WI38 (cell line): ENCODE measurements at regions not wholly inside any gene's neighbourhood (a gene's known extent, or its start where the extent isn't known, plus 50 kb on each side); places are given as distances from the start of the nearest gene placed in this dataset.

ENCODE experiments used
- H3K4me3 ChIP-seq: 2 replicates; pipeline ENCODE4 v1.5.1; 2011; ENCODE audit warnings: low read depth, mild to moderate bottlenecking, control low read depth, low read length
- CTCF ChIP-seq: IDR thresholded peaks from 2 replicates; pipeline ENCODE4 v1.5.1; 2012; ENCODE audit warnings: low read depth, mild to moderate bottlenecking, control low read depth, low read length

DNA sequence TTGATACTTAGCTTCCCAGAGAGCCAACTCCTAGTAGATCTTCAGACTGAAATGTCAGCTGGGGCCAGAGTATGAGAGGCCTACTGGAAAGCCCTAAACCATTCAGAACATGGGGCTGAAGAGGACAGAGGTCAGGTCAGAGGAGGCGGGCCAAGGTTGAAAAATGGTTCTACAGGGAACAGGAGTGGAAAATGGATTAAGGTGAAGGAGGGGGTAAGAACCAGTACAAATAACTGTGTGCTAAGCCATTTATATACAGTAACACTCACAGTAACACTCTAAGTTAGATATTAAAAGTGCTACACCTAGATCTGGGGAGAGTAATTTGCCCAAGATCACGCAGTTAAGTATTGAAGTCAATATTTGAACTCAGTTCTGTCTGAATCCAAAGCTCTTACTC is 313.2 kb upstream of the MAP3K7 start:
- TF ChIP-seq CTCF = no peak

GRCh38 chr6:90898763-90899162 is 311.9 kb upstream of the MAP3K7 start:
- TF ChIP-seq CTCF = no peak
- H3K4me3 ChIP-seq = no peak overlapping the region

More for the DNA sequence above, 313.2 kb upstream of the MAP3K7 start:
- H3K4me3 ChIP-seq = no peak overlapping the region

GRCh38 chr6:90896075-90896547 is 309.2 kb upstream of the MAP3K7 start:
- TF ChIP-seq CTCF = no peak
- H3K4me3 ChIP-seq = no peak overlapping the region

DNA sequence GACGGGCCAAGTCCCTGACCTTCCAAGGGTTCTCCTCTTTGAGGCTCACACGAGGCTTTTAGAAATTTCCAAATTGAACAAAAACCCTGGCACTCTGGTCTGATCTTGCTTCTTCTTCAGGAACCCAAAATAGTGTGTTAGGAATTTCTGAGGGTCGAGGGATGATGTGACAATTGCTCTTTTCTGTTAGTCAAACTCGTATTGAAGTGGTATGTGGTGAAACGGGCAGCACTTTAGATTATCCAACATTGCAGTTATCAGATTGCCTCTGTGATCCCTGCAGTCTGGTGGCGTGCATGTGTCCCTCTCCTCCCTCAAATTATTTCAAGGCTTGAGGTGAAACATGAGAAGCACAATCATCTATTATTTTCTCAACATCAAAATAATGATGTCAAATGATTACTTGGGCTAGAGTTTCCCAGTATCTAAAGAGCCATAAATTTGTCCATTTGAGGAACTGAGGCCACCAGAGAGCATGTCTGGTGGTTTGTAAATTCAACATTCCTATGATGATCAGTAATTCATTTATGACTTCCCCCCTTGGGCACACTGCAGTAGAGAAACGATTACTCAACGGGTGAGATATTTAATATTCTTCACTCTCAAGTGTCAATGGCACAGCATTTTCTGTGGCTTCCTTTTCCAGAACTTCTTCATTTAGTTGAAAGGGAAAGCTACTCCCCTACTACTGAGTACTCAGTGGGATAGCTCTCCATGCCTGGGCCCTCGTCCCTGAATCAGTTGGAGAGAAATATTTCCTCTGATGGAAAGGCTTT is 308.6 kb upstream of the MAP3K7 start:
- no peak for TF ChIP-seq CTCF
- H3K4me3 ChIP-seq = no peak overlapping the region

GRCh38 chr6:90894285-90895130 is 307.6 kb upstream of the MAP3K7 start:
- no peak overlapping the region for H3K4me3 ChIP-seq
- TF ChIP-seq CTCF = no peak

DNA sequence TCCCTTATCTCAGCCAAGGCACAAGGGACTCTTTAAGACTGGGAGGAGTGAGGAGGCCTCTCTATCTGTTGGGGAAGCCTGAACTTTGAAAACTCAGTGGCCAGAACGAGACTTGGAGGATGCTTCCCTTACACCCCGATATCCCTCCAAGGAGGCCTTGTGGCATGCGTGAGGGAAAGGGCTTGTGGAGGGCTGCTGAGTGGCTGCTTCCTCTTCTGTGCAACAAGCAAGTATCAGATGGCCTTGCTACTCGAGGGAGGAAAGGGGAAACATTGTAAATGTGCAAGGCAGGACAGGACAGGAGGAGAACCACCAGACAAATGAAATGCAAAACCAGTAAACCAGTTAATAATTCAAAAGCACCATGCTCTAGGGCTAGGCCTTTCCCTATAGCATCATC is 306.5 kb upstream of the MAP3K7 start:
- no peak for TF ChIP-seq CTCF

DNA sequence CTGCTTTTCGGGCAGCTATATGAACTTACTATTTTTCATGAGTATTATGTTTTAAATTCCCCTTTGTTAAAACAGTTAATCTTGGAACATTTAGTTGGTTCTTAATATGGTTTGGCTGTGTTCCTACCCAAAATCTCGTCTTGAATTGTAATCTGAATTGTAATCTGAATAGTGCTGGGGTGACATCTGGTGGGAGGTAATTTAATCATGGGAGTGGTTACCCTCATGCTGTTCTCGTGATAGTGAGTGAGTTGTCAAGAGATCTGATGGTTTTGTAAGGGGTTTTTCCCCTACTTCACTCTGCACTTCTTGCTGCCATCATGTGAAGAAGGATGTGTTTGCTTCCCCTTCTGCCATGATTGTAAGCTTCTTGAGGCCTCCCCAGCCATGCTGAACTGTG is 305.4 kb upstream of the MAP3K7 start:
- no peak for TF ChIP-seq CTCF
- H3K4me3 ChIP-seq = no peak overlapping the region

More for the DNA sequence above, 306.5 kb upstream of the MAP3K7 start:
- no peak overlapping the region for H3K4me3 ChIP-seq
